HG03280 (cell line): ENCODE measurements at regions not wholly inside any gene's neighbourhood (a gene's known extent, or its start where the extent isn't known, plus 50 kb on each side); places are given as distances from the start of the nearest gene placed in this dataset.

Experiments
- ATAC-seq: cut with Tn5 transposase; IDR thresholded peaks from one replicate; pipeline ENCODE4 v1.9.1; 2021; ENCODE audit warnings: mild to moderate bottlenecking, moderate library complexity; ENCODE audit not compliant: unreplicated experiment

DNA sequence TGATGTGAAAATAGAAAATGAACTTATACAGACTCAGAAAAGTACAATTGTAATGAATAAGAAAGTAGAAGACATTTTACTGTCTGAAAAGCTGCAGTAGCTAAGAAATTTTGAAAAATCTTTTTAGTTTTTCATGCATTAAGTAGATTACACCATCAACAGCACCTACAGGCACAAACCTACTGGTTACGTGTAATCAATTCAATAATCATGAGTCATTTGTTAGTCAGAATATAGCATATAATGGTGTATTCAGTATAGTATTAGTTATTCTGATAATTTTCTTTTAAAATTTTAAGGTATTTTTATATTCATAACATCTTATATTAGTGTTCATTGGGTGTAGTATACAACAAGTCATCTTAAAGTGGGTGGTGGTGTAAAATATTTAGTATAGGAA, 550.5 kb upstream of the GBE1 start:
- no peak for ATAC-seq

DNA sequence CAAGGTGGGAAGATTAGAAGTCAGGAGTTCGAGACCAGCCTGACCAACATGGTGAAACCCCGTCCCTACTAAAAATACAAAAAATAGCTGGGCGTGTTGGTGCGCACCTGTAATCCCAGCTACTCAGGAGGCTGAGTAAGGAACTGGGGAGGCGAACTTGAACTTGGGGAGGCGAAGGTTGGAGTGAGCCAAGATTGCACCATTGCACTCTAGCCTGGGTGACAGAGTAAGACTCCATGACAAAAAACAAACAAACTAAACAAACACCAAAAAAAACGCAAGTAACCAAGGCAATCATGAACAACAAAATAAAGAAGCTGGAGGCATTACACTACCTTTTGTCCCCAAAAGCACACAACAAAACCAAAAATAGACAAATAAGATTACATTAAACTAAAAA, 547.3 kb upstream of the GBE1 start:
- no peak for ATAC-seq

GRCh38 chr3:82306189-82306588, 544.7 kb upstream of the GBE1 start:
- ATAC-seq: no peak

DNA sequence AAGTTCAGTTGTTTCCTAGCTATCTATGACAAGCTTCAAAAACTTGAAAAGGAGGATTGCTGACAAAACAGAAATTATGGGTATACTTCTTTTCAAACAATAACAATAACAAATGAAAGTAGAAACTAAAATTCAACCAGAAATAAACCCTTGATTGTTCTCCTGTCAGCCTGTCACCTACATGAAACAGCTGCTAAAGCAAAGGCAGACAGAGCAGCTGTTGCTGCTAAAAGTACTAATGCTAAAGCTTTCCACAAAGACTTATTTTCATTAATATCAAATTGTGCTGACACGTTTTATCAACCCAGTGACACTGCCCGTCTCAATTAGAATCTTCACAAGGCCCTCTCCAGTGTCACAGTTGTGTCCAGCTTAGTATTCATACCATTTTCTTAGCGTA, 533.2 kb upstream of the GBE1 start:
- no peak for ATAC-seq

DNA sequence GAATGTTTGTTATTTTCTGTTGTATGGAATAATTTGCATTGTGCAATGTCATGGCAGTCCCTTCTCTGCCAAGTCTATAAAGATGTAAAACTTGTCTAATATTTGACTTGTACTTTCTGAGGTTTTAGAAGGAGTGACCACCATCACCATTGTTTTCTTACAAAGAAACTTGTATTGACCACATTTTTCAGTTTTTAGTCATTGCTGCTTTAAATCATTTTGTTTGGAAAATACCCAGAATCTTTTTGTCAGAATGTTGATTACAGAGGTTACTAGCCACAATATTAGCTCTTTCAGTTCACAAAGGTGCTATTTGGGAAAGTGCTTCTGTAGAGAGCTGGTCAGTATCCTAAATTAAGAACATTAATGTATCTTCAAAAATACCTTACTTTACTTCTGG, 532.4 kb upstream of the GBE1 start:
- ATAC-seq: peak; percentile 60

GRCh38 chr3:82293435-82293834, 532.0 kb upstream of the GBE1 start:
- no peak for ATAC-seq

- no peak for ATAC-seq
Observed at GRCh38 chr3:82287562-82287961, 526.1 kb upstream of the GBE1 start.

DNA sequence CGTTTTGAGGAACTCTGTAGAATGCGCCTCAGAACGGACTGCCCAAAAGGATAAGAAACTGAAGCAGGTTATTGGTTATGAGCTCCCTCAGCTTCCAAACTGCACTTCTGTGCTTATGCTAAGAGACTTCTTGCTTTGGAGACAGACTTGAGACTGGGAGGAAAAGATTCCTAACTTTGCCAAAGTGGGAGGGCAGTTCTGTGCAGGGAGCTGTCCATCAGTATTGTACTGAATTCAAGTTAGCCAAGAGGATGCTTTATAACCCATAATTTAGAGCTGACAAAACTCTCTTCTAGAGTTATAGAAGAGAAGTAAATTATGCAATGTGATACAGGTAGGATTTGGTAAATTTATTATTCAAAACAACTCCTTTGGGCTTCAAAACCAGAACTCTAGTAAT, 519.8 kb upstream of the GBE1 start:
- no peak for ATAC-seq

DNA sequence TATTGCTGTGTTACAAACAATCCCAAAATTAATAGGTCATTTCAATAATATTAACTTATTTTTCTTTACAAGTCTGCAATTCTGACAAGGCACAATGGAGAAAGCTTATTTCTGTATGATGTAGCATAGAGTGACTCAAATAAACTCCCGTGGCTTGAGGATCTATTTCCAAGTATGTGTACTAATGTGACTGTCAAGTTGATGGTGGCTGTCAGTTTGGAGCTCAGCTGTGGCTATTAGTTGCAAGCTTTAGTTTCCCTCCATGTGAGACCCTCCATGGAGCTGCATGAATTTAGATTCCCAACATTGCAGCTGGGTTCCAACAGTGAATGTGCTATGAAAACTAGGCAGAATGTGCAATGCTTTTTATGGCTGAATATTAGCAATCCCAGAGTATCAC, 515.5 kb upstream of the GBE1 start:
- ATAC-seq: no peak

- no peak for ATAC-seq
Observed at GRCh38 chr3:82274897-82275296, 513.5 kb upstream of the GBE1 start.

DNA sequence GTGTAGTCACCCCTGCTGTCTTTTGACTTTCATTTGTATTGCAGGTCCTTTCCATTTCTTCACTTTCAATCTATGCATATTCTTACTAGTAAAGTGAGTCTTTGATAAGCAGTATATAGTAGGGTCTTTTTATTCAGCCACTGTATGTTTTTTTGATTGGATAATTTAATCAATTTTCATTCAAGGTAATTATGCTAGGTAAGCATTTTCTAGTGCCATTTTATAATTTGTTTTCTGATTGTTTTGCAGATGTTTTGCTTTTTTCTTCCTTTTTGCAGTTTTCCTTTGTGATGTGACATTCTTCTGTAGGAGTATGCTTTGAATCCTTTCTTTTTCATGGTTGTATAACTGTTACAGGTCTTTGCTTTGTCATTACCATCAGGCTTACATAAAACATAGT, 504.3 kb upstream of the GBE1 start:
- ATAC-seq: no peak

- no peak for ATAC-seq
Observed at GRCh38 chr3:82262193-82262592, 500.7 kb upstream of the GBE1 start.

DNA sequence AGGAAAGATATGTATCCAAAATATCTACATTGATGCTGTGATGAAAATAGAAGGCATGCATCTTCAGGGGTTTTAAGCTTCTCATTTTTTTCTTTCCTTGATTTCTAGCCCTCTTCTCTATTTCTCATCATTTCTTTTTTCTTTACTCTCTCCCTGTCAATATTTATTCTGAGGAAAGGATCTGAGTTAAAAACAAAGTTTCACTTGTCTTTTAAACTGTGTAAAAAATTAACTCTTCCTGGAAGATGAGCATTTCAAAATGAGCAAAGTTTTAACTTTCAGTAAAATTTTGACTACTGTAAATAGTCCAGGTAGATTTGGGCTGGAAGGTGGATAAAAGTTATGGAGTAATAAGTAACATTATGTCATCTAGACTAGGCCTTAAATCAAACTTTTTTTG, 500.2 kb upstream of the GBE1 start:
- no peak for ATAC-seq

DNA sequence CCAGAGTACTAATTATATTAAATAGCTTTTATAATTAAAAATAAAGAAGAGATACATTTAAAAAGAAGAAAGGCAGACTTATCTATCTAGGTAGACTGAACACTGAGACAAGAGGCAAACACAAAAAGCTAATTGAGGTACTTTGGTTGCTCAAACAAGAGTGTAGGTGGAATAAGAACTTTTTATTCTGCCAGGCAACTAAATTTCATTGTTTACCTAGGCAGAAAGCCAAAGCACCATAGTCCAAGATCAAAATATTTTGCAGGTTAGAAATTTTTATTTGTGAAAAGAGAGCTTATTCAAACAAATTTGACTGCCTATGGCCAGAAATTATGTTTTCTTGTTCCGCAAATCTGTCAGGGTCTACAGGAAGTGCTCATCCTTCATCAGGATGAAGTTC, 499.6 kb upstream of the GBE1 start:
- no peak for ATAC-seq

GRCh38 chr3:82259994-82260393, 498.5 kb upstream of the GBE1 start:
- no peak for ATAC-seq

DNA sequence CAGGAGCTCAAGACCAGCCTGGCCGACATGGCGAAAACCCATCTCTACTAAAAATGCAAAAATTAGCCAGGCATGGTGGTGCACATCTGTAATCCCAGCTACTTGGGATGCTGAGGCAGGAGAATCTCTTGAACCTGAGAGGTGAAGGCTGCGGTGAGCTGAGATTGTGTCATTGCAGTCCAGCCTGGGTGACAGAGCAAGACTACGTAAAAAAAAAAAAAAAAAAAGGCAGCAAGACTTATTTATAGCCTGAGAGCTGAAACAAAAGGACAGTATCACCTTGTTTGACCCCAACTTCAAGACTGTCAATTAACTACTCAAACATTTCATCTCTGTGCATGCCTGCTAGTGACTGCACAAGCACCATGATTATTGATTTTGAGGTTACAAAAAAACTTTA, 478.9 kb upstream of the GBE1 start:
- no peak for ATAC-seq

GRCh38 chr3:82236257-82236656, 474.8 kb upstream of the GBE1 start:
- ATAC-seq: no peak

- ATAC-seq: peak; percentile 80
Observed at GRCh38 chr3:82229397-82229796, 468.0 kb upstream of the GBE1 start.

DNA sequence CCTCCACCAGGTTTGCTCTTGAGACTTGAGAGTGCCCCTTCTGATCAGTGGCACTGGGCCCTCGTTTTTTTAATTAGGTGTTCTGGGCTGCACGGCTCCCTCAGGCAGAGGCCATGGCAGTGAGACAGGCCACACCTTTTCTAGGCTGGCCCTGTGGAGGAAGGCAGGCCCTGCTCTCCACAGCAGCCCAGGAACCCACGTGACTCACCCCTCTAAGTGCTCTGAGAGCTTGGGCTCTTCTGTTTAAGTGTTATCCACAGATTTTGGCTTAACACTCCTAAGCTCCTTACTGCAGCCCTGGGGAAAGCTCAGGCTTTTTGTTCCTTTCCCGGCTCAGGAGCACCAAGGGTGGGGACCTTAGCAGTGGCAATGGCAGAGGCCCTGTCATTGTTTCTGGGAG, 463.2 kb upstream of the GBE1 start:
- ATAC-seq: no peak

GRCh38 chr3:82222401-82222800, 461.0 kb upstream of the GBE1 start:
- no peak for ATAC-seq

GRCh38 chr3:82217571-82217970, 456.1 kb upstream of the GBE1 start:
- ATAC-seq: no peak

DNA sequence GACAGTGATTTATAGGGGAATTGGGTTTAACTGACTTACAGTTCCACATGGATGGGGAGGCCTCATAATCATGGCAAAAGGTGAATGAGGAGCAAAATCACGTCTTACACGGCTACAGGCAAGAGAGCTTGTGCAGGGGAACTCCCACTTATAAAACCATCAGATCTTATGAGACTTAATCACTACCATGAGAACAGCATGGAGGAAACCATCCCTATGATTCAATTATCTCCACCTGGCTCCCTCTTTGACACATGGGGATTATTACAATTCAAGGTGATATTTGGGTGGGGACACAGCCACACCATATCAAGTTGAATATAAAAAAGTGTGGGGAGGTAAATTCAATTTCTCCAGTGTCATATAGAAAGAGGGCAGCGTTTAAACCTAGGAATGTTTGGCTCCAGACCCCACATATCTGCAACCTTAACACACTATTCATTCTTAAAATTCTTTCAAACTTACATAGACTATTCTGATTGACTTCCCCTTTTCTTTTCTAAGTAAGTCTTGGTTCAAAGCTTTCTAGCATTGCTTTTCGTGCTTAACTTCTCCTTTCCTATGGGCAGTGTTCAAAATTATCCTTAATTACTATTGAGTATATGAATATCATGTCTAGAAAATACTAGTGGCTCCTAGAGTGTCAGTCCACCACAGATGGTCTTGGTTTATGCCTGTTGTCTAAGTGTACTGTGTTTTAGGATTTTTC, 446.7 kb upstream of the GBE1 start:
- no peak for ATAC-seq

- ATAC-seq: no peak
Observed at GRCh38 chr3:82202269-82202668, 440.8 kb upstream of the GBE1 start.
